NCI-H128 (cell line): ENCODE measurements at regions not wholly inside any gene's neighbourhood (a gene's known extent, or its start where the extent isn't known, plus 50 kb on each side); places are given as distances from the start of the nearest gene placed in this dataset.
"Not testable (repeated sequence)": the region's sequence is repeated elsewhere in the genome, so short reads cannot be mapped to it uniquely, and the experiment has no call there.

Experiments used
- DNase-seq: peaks from one replicate; lab custom pipeline; 2025; ENCODE audit not compliant: unreplicated experiment; lab: John Stamatoyannopoulos, UW

- no peak for DNase-seq
Observed at GRCh38 chr5:38607396-38607795, 51.0 kb upstream of the LIFR start.

GRCh38 chr5:38607930-38608564 lies 51.6 kb upstream of the LIFR start:
- DNase-seq, result no peak

- DNase-seq, result no peak
Observed at GRCh38 chr5:38608874-38609273, 52.4 kb upstream of the LIFR start.

DNA sequence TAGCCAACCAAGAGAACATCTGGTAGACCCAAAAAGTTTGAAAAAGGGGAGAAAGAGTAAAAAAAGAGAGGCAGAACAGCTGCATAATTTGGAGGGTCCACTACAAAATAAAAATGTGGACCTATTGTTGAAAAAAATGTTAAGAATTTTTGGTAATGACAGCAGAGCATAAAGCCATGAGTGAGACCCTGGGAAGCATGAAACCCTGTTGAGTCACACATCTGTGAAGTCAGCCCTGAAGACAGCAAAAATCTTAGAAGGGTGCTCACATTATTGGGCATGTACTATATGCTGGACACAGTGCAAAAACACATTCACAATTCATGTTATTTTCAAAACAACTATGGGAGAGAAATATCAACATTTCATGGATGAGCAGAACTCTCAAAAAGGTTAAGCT lies 56.4 kb upstream of the LIFR start:
- DNase-seq, result no peak

DNA sequence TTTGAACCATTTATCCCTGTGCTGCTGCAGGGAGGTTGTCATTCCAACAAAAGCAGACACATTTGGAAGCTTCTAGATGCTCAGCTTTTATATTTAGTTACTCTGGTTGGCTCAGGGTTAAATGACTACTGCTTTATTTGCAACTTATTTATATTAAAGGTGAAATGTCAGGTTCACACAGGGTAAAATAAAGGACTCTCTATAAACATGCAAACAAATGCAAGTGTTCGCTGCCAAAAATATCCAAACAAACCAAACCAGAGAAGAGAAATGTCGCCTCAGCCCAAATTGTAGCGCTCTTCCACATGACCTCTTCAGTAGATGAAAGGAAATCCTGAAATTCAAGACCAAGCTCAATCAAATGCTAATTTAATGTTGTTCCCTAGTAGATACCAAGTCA lies 57.0 kb upstream of the LIFR start:
- DNase-seq, result no peak

DNA sequence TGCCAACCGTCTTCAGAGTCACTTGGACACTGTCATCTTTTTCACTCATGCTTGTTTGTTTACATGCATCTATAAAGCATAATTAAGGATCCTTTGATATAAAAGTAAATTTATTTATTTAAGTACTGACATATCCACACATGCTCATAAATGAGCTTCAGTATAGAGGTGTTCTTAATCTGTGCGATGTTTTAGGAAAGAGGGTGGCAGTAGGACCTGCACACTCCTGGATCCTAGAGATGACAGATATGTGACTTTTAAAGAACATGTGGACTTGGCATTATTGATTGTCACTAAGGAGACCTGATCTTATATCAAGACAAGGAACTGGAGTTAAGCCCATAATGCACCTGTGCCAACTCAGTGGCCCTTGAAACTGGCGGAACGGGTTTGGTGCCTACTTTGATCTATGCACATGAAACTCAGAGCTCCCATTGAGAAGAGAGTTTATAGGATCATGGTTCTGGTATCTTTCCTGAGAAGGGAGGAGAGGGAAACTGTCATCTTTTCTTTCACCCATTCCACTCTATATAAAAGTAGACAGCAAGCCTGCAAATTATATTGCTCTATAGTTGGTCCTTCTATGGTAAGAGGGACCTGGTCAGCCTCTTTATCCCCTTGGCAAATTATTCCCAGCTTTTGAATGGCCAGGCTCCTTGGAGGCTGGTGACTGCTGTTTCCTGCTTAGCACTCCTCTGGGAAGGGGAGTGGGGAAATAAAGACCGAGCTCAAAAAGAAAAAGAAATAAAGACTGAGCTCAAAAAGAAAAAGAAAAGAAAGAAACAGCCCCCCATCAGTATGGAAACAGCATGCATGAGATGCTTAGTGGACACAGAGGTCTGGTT lies 57.8 kb upstream of the LIFR start:
- no peak for DNase-seq

- no peak for DNase-seq
Observed at GRCh38 chr5:38615042-38615441, 58.6 kb upstream of the LIFR start.

DNA sequence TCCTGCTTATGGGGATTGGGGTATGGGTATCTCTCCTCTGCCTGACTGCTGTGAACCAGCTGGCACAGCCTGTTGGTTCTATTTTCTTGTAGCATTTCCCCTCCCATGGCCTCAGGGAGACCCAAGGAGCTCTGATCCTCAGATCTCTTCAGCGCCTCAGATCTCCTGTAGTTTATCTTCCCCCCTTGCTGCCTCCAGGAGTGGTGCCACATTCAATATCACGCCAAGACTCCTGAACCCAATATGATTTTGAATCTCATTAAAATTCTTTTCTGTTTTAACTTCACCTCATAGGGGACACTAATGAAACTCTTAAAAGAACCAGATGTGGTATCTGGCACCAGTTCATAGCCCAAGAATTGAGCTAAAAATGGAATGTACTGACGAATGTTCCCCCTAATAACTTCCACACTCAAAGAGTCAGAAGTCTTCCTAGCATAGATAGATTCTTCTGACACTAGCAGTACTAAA lies 59.6 kb upstream of the LIFR start:
- no peak for DNase-seq

DNA sequence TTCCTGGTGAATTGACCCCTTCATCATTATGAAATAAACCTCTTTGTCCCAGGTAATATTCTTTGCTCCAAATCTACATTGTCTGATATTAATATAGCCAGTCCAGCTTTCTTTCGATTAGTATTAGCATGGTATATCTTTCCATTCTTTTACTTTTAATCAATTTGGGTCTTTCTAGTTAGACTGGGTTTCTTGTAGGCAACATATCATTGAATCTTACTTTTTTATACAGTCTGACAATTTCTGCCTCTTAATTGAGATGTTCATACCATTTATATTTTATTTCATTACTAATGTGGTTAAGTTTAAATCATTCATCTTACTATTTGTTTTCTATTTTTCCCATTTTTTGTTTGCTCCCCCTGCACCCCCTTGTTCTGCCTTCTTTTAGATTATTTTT lies 61.7 kb upstream of the LIFR start:
- DNase-seq, result no peak

DNA sequence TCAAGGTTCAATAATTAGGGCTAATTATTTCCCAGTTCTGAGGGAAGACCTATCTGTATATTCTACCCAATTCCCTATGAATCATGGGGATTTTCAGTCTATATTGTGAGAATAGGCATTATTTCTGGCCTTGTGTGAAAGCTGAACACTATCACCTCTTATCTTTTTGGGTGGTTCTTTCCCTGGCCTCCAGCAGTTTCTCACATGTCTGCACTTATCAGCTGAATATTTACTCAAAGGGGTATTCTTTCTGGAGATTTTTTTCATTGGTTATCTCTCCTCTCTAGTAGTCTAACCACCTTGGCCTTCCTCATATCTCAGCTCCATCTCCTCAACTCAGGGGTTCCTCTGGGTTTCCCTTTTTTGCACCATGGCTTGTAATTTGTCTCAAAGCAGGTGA lies 64.9 kb upstream of the LIFR start:
- no peak for DNase-seq

DNA sequence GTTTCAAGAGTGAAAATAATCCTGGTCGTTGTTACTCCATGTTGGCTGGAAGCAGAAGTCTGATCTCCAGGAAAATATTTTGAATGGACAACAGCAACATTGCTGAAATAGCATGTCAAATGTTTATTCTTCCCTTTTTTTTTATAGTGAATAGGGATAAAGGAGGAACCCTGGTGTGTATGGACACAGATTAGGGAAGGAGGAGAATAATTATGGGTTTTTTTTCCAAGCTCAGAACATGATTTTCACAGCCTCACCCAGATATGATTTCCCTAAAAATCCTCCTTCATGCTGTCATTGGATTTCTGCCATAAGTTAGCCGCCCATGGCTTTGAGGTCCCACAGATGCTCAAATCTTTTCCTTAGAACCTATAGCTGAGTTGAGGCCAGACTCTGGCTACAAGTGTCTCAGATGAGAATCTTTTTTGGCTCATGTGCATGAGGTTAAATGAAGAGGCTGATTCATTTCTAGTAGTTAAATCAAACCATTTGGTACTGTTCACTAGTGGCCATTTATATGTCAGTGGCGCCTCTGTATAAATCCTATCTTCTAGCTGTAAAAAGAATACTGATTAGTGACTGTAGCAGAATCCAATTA lies 65.5 kb upstream of the LIFR start:
- DNase-seq, result no peak

DNA sequence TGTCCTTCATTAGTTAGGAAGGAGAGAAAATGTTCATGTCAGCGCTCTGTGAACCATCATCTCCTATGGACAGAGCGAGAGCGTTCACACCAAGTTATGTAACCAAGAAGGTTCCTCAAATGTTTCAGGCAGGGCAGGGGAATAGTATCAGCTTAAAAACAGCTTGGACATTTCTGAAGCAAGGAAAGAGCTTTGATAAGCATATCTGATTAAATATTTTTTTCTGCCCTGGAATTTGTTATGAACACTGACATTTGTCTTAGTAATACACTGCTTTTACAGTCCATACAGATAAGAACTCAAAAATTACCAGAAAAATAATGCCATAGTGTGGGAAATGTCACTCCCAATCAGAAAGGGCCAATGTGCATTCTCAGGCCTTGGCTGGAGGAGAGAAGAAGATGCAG lies 66.3 kb upstream of the LIFR start:
- no peak for DNase-seq

DNA sequence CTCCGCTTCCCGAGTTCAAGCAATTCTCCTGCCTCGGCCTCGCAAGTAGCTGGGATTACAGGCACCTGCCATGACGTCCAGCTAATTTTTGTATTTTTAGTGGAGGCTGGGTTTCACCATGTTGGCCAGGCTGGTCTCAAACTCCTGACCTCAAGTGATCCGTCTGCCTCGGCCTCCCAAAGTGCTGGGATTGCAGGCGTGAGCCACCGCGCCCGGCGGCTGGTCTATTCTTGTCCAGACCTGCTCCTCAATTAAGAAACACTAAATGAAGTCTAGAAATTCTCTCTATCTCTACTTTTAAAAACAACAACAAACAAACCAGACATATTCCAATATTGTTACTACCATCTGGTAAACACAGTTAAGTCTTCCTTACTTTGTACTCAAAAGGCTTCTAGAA lies 68.1 kb upstream of the LIFR start:
- not testable (repeated sequence) for DNase-seq

GRCh38 chr5:38631376-38631775 lies 74.9 kb upstream of the LIFR start:
- not testable (repeated sequence) for DNase-seq

DNA sequence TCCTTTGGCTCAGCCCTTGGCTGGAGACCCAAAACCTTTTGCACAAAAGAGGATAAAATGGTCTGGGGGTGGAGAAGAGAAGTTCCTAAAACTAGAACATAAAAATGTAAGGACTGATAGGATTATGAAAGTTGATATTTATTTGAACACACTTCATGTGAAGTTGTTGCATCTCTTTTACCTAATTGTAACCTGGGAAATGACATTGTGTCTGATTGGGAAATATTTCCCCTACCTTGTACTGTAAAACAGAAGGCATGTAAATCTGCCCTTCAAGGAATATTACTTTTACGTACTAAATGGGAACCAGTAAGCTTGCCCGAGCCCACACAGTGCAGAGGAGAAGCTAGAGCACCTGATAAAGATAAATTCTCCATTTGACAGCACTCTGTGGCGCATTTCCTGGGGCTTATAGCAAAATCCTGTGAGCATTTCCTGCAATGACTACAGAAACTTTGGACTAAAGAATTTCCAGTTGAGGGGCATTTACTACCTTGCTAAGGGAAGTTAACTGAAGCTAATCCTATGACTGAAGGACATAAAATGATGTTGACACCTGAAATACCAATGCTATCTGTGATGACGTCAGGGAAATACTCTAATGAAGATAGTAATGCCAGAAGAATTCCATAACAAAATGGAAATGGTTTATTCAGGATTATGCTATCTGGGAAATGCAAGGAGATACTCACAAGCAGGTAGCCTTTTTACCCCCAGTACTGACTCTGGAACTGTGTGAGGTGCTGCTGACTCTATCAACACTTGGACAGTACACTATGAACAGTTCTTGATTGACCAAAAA lies 78.3 kb upstream of the LIFR start:
- DNase-seq, result no peak

- DNase-seq, result no peak
Observed at GRCh38 chr5:38636626-38637025, 80.2 kb upstream of the LIFR start.

- no peak for DNase-seq
Observed at GRCh38 chr5:38638656-38639055, 82.2 kb upstream of the LIFR start.

- DNase-seq, result no peak
Observed at GRCh38 chr5:38639377-38640358, 83.2 kb upstream of the LIFR start.

- DNase-seq, result no peak
Observed at GRCh38 chr5:38641003-38641402, 84.6 kb upstream of the LIFR start.
